ENCODE measurements at regions not wholly inside any gene's neighbourhood (a gene's known extent, or its start where the extent isn't known, plus 50 kb on each side); places are given as distances from the start of the nearest gene placed in this dataset.

- no peak overlapping the region for H3K4me3 ChIP-seq
- no peaks in the 10 kb centered on the region for H3K9me3 ChIP-seq
- no peaks in the 10 kb centered on the region for H3K36me3 ChIP-seq
- H3K27ac ChIP-seq, result no peak overlapping the region
- DNase-seq, result peak; percentile 46
- intact Hi-C loops (cut with DNase I), result no loop called here
- 93 to 94% methylated on average over 14 of the region's 14 CpGs for WGBS, 2 donors
- H3K4me1 ChIP-seq, result no peaks in the 10 kb centered on the region
- TF ChIP-seq POLR2A (IDR thresholded peaks at IDR 0.05), result no peak
- TF ChIP-seq CTCF (IDR thresholded peaks at IDR 0.05), result no peak
- TF ChIP-seq POLR2AphosphoS5 (IDR thresholded peaks at IDR 0.05), result no peak
- no peak for TF ChIP-seq EP300 (IDR thresholded peaks at IDR 0.05)
- H3K27me3 ChIP-seq, result no peaks in the 10 kb centered on the region
Observed at GRCh38 chr7:155225516-155225915, 72.2 kb upstream of the INSIG1 start.

DNA sequence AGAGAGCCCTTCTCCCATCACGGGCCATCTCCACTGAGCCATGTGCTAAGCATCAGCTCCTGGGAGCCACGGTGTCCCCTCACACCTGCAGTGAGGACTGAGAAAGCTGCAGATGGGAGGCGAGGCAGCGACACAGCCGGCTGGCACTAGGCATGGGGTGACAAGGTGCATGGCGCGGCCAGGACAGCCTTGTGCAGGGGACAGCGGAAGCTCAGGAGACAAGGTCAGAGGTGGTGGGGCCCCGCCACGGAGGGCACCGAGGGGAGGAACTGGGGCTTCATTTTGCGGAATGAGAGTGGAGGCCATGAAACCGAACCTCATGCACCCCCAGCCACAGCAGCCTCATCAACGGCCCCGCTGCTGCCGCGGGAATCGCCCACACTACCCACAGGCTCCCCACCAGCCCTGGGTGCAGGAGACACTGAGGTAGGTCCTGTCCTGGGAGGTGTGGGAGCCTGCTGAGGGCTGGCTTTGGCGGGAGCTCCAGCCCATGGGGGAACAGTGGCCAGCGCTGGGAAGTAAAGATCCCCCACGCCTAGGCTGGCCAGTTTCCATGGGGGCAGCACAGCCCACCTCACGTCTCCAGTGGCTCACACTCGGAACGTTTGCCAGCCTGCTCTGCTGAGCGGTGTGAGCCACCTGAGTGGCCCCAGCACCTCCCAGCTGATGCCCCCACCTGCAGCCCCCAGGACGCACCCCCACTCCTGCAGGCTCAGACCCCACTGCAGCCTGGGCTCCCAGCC lies 71.2 kb upstream of the INSIG1 start:
- Histone ChIP-seq H3K36me3 (no peaks in the 10 kb centered on the region), H3K4me1 (no peaks in the 10 kb centered on the region), H3K9me3 (no peaks in the 10 kb centered on the region), H3K27ac (no peak overlapping the region), H3K4me3 (no peak overlapping the region), H3K27me3 (no peaks in the 10 kb centered on the region)
- WGBS, 2 donors, result 84 to 88% methylated on average over 26 of the region's 26 CpGs
- TF ChIP-seq CTCF (IDR thresholded peaks at IDR 0.05) (no peak), POLR2AphosphoS5 (IDR thresholded peaks at IDR 0.05) (no peak), EP300 (IDR thresholded peaks at IDR 0.05) (no peak), POLR2A (IDR thresholded peaks at IDR 0.05) (no peak)
- intact Hi-C loops (cut with DNase I), result no loop called here
- DNase-seq, result peak; percentile 59

DNA sequence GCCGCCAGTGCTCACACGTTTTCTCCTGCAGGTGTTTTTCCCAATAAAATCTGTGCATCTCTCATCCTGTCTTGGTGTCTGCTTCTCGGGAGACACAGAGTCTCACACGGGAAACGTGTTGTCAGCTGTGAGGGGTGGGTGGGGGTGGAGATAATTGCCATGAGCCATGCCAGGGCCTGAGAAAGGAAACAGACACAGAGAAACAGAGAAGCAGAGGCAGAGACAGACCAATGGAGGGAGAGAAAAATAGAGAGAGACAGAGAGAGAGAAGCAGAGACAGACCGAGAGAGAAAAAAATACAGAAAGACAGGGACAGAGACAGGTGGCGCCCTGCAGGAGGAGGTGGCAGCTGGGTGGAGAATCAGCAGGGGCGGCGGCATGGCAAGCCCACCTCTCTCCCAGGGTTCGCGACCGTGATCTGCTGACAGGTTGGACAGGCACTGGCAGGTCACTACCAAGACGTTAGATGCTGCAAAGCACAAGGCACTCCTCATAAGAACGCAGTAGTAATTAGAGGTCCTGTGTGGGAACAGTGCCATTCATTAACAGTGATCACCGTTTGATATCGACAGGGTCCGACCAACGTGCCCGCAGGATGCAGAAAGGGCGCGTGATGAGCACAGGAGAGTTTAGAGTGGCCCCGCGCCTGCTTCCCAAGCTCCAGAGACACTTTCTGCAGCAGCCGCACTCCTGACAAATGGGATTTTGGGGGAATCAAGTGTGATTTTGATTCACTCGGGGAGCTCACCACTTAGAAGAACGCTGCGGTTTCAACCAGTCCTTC lies 70.5 kb upstream of the INSIG1 start:
- Histone ChIP-seq H3K27ac (no peak overlapping the region), H3K4me1 (no peaks in the 10 kb centered on the region), H3K27me3 (no peaks in the 10 kb centered on the region), H3K4me3 (no peak overlapping the region), H3K36me3 (no peaks in the 10 kb centered on the region), H3K9me3 (no peaks in the 10 kb centered on the region)
- WGBS, 2 donors, result 71 to 80% methylated on average over 27 of the region's 27 CpGs
- intact Hi-C loops (cut with DNase I), result no loop called here
- peak; percentile 39 for DNase-seq
- no peak for TF ChIP-seq CTCF (IDR thresholded peaks at IDR 0.05)

GRCh38 chr7:155227788-155228458 lies 69.8 kb upstream of the INSIG1 start:
- peak; percentile 62 for DNase-seq
- 87 to 91% methylated on average over 22 of the region's 22 CpGs for WGBS, 2 donors
- Histone ChIP-seq H3K4me1 (no peaks in the 10 kb centered on the region), H3K36me3 (no peaks in the 10 kb centered on the region), H3K27ac (no peak overlapping the region), H3K4me3 (no peak overlapping the region), H3K27me3 (no peaks in the 10 kb centered on the region), H3K9me3 (no peaks in the 10 kb centered on the region)
- intact Hi-C loops (cut with DNase I), result no loop called here
- TF ChIP-seq CTCF (IDR thresholded peaks at IDR 0.05) (no peak), POLR2AphosphoS5 (IDR thresholded peaks at IDR 0.05) (no peak), EP300 (IDR thresholded peaks at IDR 0.05) (no peak), POLR2A (IDR thresholded peaks at IDR 0.05) (no peak)

Measured in sigmoid colon (tissue), 6 donors.